ENCODE measurements at regions not wholly inside any gene's neighbourhood (a gene's known extent, or its start where the extent isn't known, plus 50 kb on each side); places are given as distances from the start of the nearest gene placed in this dataset.

GRCh38 chr2:21395366-21395765 lies 271.6 kb downstream of the TDRD15 start:
- DNase-seq (ENCODE audit: low spot score) = no peak

GRCh38 chr2:21396252-21396651 lies 272.5 kb downstream of the TDRD15 start:
- DNase-seq (ENCODE audit: low spot score) = no peak

- no peak for DNase-seq (ENCODE audit: low spot score)
Measured at GRCh38 chr2:21401022-21401698, 277.4 kb downstream of the TDRD15 start.

- DNase-seq (ENCODE audit: low spot score) = no peak
Measured at GRCh38 chr2:21404137-21404536, 280.4 kb downstream of the TDRD15 start.

- DNase-seq (ENCODE audit: low spot score) = no peak
Measured at GRCh38 chr2:21404827-21405625, 281.3 kb downstream of the TDRD15 start.

GRCh38 chr2:21406386-21406785 lies 282.6 kb downstream of the TDRD15 start:
- no peak for DNase-seq (ENCODE audit: low spot score)

- no peak for DNase-seq (ENCODE audit: low spot score)
Measured at GRCh38 chr2:21406911-21407310, 283.1 kb downstream of the TDRD15 start.

- DNase-seq (ENCODE audit: low spot score) = no peak
Measured at GRCh38 chr2:21407851-21408250, 284.1 kb downstream of the TDRD15 start.

- DNase-seq (ENCODE audit: low spot score) = no peak
Measured at GRCh38 chr2:21411741-21412140, 288.0 kb downstream of the TDRD15 start.

GRCh38 chr2:21412944-21413443 lies 289.2 kb downstream of the TDRD15 start:
- DNase-seq (ENCODE audit: low spot score) = no peak

GRCh38 chr2:21415234-21415633 lies 291.5 kb downstream of the TDRD15 start:
- DNase-seq (ENCODE audit: low spot score) = no peak

- no peak for DNase-seq (ENCODE audit: low spot score)
Measured at GRCh38 chr2:21416226-21416625, 292.5 kb downstream of the TDRD15 start.

GRCh38 chr2:21418456-21418855 lies 294.7 kb downstream of the TDRD15 start:
- DNase-seq (ENCODE audit: low spot score) = no peak

GRCh38 chr2:21420553-21421335 lies 297.0 kb downstream of the TDRD15 start:
- no peak for DNase-seq (ENCODE audit: low spot score)

GRCh38 chr2:21422050-21422449 lies 298.3 kb downstream of the TDRD15 start:
- DNase-seq (ENCODE audit: low spot score) = no peak

GRCh38 chr2:21422724-21423522 lies 299.2 kb downstream of the TDRD15 start:
- no peak for DNase-seq (ENCODE audit: low spot score)

GRCh38 chr2:21423854-21424253 lies 300.1 kb downstream of the TDRD15 start:
- no peak for DNase-seq (ENCODE audit: low spot score)

- DNase-seq (ENCODE audit: low spot score) = no peak
Measured at GRCh38 chr2:21424375-21424774, 300.6 kb downstream of the TDRD15 start.

- no peak for DNase-seq (ENCODE audit: low spot score)
Measured at GRCh38 chr2:21427606-21428005, 303.8 kb downstream of the TDRD15 start.

GRCh38 chr2:21428754-21429153 lies 305.0 kb downstream of the TDRD15 start:
- DNase-seq (ENCODE audit: low spot score) = no peak

GRCh38 chr2:21429747-21430146 lies 306.0 kb downstream of the TDRD15 start:
- DNase-seq (ENCODE audit: low spot score) = no peak

- no peak for DNase-seq (ENCODE audit: low spot score)
Measured at GRCh38 chr2:21431078-21431477, 307.3 kb downstream of the TDRD15 start.

All from CD4-positive, alpha-beta T cell treated with Interleukin-15 for 4 hours (primary cell).